H9 (cell line): ENCODE measurements at regions not wholly inside any gene's neighbourhood (a gene's known extent, or its start where the extent isn't known, plus 50 kb on each side); places are given as distances from the start of the nearest gene placed in this dataset.

Experiments
- DNase-seq: peaks from one replicate; pipeline ENCODE4 v3.0.0-alpha.2; 2017
- H2AFZ ChIP-seq: one replicate; pipeline ENCODE4 v1.6.1; 2013; ENCODE audit warnings: mild to moderate bottlenecking, low read length, control low read depth, moderate library complexity
- H2AK5ac ChIP-seq: 2 replicates; pipeline ENCODE4 v1.6.1; 2013; ENCODE audit warnings: low read length, control low read depth, mixed read lengths; ENCODE audit not compliant: insufficient read length
- H2BK120ac ChIP-seq: one replicate; pipeline ENCODE4 v1.6.1; 2013; ENCODE audit warnings: low read depth, mild to moderate bottlenecking, low read length, control low read depth, inconsistent platforms; ENCODE audit not compliant: poor library complexity, severe bottlenecking
- H2BK12ac ChIP-seq: 2 replicates; pipeline ENCODE4 v1.6.1; 2013; ENCODE audit warnings: low read length, control low read depth, mixed read lengths, low read depth; ENCODE audit not compliant: insufficient read length
- H2BK15ac ChIP-seq: 2 replicates; pipeline ENCODE4 v1.6.1; 2013; ENCODE audit warnings: low read depth, low read length, control low read depth
- H2BK20ac ChIP-seq: one replicate; pipeline ENCODE4 v1.6.1; 2013; ENCODE audit warnings: low read depth, mild to moderate bottlenecking, low read length, control low read depth, inconsistent platforms; ENCODE audit not compliant: poor library complexity, severe bottlenecking
- H2BK5ac ChIP-seq: 2 replicates; pipeline ENCODE4 v1.6.1; 2013; ENCODE audit warnings: low read length, control low read depth, mixed read lengths; ENCODE audit not compliant: insufficient read length
- H3K14ac ChIP-seq: 2 replicates; pipeline ENCODE4 v1.6.1; 2013; ENCODE audit warnings: low read length, control low read depth; ENCODE audit not compliant: insufficient read depth
- H3K18ac ChIP-seq: 2 replicates; pipeline ENCODE4 v1.6.1; 2013; ENCODE audit warnings: low read depth, mild to moderate bottlenecking, mixed read lengths, low read length, control low read depth; ENCODE audit not compliant: insufficient read length
- H3K23ac ChIP-seq: 2 replicates; pipeline ENCODE4 v1.6.1; 2013; ENCODE audit warnings: low read length, control low read depth, mixed read lengths, low read depth; ENCODE audit not compliant: insufficient read length
- H3K23me2 ChIP-seq: 2 replicates; pipeline ENCODE4 v1.6.1; 2013; ENCODE audit warnings: low read depth, mild to moderate bottlenecking, mixed read lengths, low read length, control low read depth; ENCODE audit not compliant: insufficient read length, poor library complexity, severe bottlenecking
- H3K27ac ChIP-seq: 2 replicates; pipeline ENCODE4 v1.5.1; 2013; ENCODE audit warnings: low read length, control low read depth, mixed read lengths, low read depth; ENCODE audit not compliant: insufficient read length
- H3K27me3 ChIP-seq: 2 replicates; pipeline ENCODE4 v1.6.1; 2013; ENCODE audit warnings: low read length, control low read depth, inconsistent platforms; ENCODE audit not compliant: insufficient read depth
- H3K4ac ChIP-seq: 2 replicates; pipeline ENCODE4 v1.6.1; 2013; ENCODE audit warnings: low read depth, mild to moderate bottlenecking, control low read depth, inconsistent platforms, low read length, moderate library complexity
- H3K4me1 ChIP-seq: 2 replicates; pipeline ENCODE4 v1.6.1; 2013; ENCODE audit warnings: low read length, control low read depth, inconsistent platforms; ENCODE audit not compliant: insufficient read depth
- H3K4me2 ChIP-seq: 2 replicates; pipeline ENCODE4 v1.6.1; 2013; ENCODE audit warnings: low read length, control low read depth, mixed read lengths; ENCODE audit not compliant: insufficient read length, insufficient read depth
- H3K56ac ChIP-seq: 2 replicates; pipeline ENCODE4 v1.6.1; 2013; ENCODE audit warnings: low read depth, mild to moderate bottlenecking, mixed read lengths, low read length, control low read depth; ENCODE audit not compliant: insufficient read length
- H3K79me1 ChIP-seq: 2 replicates; pipeline ENCODE4 v1.6.1; 2013; ENCODE audit warnings: low read depth, mild to moderate bottlenecking, moderate library complexity, low read length, control low read depth, inconsistent platforms; ENCODE audit not compliant: insufficient read depth, poor library complexity, severe bottlenecking
- H3K79me2 ChIP-seq: 2 replicates; pipeline ENCODE4 v1.6.1; 2013; ENCODE audit warnings: low read length, control low read depth, inconsistent platforms; ENCODE audit not compliant: insufficient read depth
- H3K9ac ChIP-seq: 2 replicates; pipeline ENCODE4 v1.6.1; 2013; ENCODE audit warnings: low read length, control low read depth, mixed read lengths; ENCODE audit not compliant: insufficient read length; ENCODE audit errors: extremely low read depth
- H3K9me3 ChIP-seq: one replicate; pipeline ENCODE4 v1.6.1; 2013; ENCODE audit warnings: low read depth, low read length, inconsistent platforms; ENCODE audit not compliant: control insufficient read depth
- H3T11ph ChIP-seq: one replicate; pipeline ENCODE4 v1.6.1; 2013; ENCODE audit warnings: mild to moderate bottlenecking, low read length, control low read depth, inconsistent platforms
- H4K20me1 ChIP-seq: one replicate; pipeline ENCODE4 v1.6.1; 2013; ENCODE audit not compliant: control insufficient read depth, insufficient read length, insufficient read depth
- H4K5ac ChIP-seq: 2 replicates; pipeline ENCODE4 v1.6.1; 2013; ENCODE audit warnings: low read depth, mild to moderate bottlenecking, mixed read lengths, low read length, control low read depth; ENCODE audit not compliant: insufficient read length
- H4K8ac ChIP-seq: replicated peaks from 2 replicates; pipeline ENCODE4 v1.6.1; 2013; ENCODE audit warnings: low read length, control low read depth, mixed read lengths, low read depth; ENCODE audit not compliant: insufficient read length
- H4K91ac ChIP-seq: 2 replicates; pipeline ENCODE4 v1.6.1; 2013; ENCODE audit warnings: low read depth, mild to moderate bottlenecking, moderate library complexity, mixed read lengths, low read length, control low read depth; ENCODE audit not compliant: insufficient read length
- H3K27ac Mint-ChIP-seq, 3 experiments: 2 replicates in 2 of 3; 3 replicates in 1 of 3; pipeline ENCODE4 v1.8.0; 2020 to 2021; ENCODE audit warnings: mixed read lengths in 3 of 3, mild to moderate bottlenecking in 1 of 3, moderate library complexity in 1 of 3
- H3K27me3 Mint-ChIP-seq: 2 replicates; pipeline ENCODE4 v1.8.0; 2021; ENCODE audit warnings: low read depth, mild to moderate bottlenecking, moderate library complexity, mixed read lengths
- H3K36me3 Mint-ChIP-seq, 3 experiments: 2 replicates in 2 of 3; 3 replicates in 1 of 3; pipeline ENCODE4 v1.8.0; 2020 to 2021; ENCODE audit warnings: low read depth in 3 of 3, mixed read lengths in 3 of 3; ENCODE audit not compliant: insufficient read depth in 1 of 3
- H3K4me1 Mint-ChIP-seq, 2 experiments: 2 replicates each; pipeline ENCODE4 v1.8.0; 2020; ENCODE audit warnings: mixed read lengths in 2 of 2
- H3K4me3 Mint-ChIP-seq, 2 experiments: 2 replicates in 1 of 2; 3 replicates in 1 of 2; pipeline ENCODE4 v1.8.0; 2020 to 2021; ENCODE audit warnings: mild to moderate bottlenecking in 2 of 2, mixed read lengths in 2 of 2, moderate library complexity in 1 of 2
- H3K9me3 Mint-ChIP-seq, 2 experiments: 2 replicates in 1 of 2; 3 replicates in 1 of 2; pipeline ENCODE4 v1.8.0; 2020; ENCODE audit warnings: mild to moderate bottlenecking in 2 of 2, mixed read lengths in 2 of 2, moderate library complexity in 1 of 2
- CTCF ChIP-seq: fragments of 200-600 bp; sonication (generic); conservative IDR thresholded peaks from 3 replicates; pipeline ENCODE4 v1.8.0; 2021; ENCODE audit warnings: antibody characterized with exemption, mild to moderate bottlenecking
- WGBS: extraction: QIAGEN DNeasy Blood & Tissue Kit; methylation state at CpG from one replicate; pipeline ENCODE4 v1.1.7; 2013; ENCODE audit warnings: missing lambda C conversion rate, low lambda C conversion rate, mixed read lengths; ENCODE audit not compliant: insufficient read length; ENCODE audit errors: extremely low coverage; 5-methylcytosine and 5-hydroxymethylcytosine counted together

- no peaks in the 10 kb centered on the region for H3K79me1 ChIP-seq
- H3T11ph ChIP-seq = no peak overlapping the region
- H3K9me3 ChIP-seq = no peaks in the 10 kb centered on the region
- H3K23ac ChIP-seq = no peak overlapping the region
- H3K56ac ChIP-seq = no peak overlapping the region
- no peak overlapping the region for H3K18ac ChIP-seq
- H4K8ac ChIP-seq = no peak overlapping the region
- no peaks in the 10 kb centered on the region for H3K79me2 ChIP-seq
- no peak overlapping the region for H3K27ac ChIP-seq
- H3K9ac ChIP-seq = no peak overlapping the region
- DNase-seq = no peak
- H3K4me1 ChIP-seq = peaks cover 8% of the 10 kb centered on the region; the same call in 1 of the 2 replicates
- H3K4me2 ChIP-seq = no peak overlapping the region
- no CpG with 5 or more reads among the region's 8 CpGs for WGBS
- no peaks in the 10 kb centered on the region for H3K27me3 ChIP-seq
- no peak overlapping the region for H2AK5ac ChIP-seq
- no peak overlapping the region for H4K91ac ChIP-seq
- H3K9me3 Mint-ChIP-seq = no peaks in the 10 kb centered on the region
- peaks cover 31 to 35% of the 10 kb centered on the region in 2 experiments for H3K4me1 Mint-ChIP-seq
- no peak overlapping the region for H2BK20ac ChIP-seq
- H3K4ac ChIP-seq = no peak overlapping the region
- H2BK15ac ChIP-seq = no peak overlapping the region
- peak overlapping the region; percentile 16 for H2AFZ ChIP-seq
- H3K27me3 Mint-ChIP-seq = peaks cover 5% of the 10 kb centered on the region; the same call in 1 of the 2 replicates
- H3K36me3 Mint-ChIP-seq = no peaks in the 10 kb centered on the region
- no peaks in the 10 kb centered on the region for H3K23me2 ChIP-seq
- H3K4me3 Mint-ChIP-seq = peak overlapping the region in 1 of 2 experiments; percentile 47; a peak in 2 of 5 replicates
- H4K20me1 ChIP-seq = no peaks in the 10 kb centered on the region
- no peak overlapping the region for H2BK120ac ChIP-seq
- H2BK12ac ChIP-seq = no peak overlapping the region
- H3K27ac Mint-ChIP-seq = peak overlapping the region in 2 of 3 experiments; percentile 26 to 74; a peak in 1 of 7 replicates
- no peak overlapping the region for H3K14ac ChIP-seq
- TF ChIP-seq CTCF = no peak
- H2BK5ac ChIP-seq = no peak overlapping the region
- no peak overlapping the region for H4K5ac ChIP-seq
These were observed 509.5 kb upstream of the ID4 start for GRCh38 chr6:19327661-19328060.
